Mesendoderm (in vitro differentiated cells): ENCODE measurements at regions not wholly inside any gene's neighbourhood (a gene's known extent, or its start where the extent isn't known, plus 50 kb on each side); places are given as distances from the start of the nearest gene placed in this dataset.

Experiments
- DNase-seq: peaks from one replicate; pipeline ENCODE4 v3.0.0; 2013
- H2AK5ac ChIP-seq: 2 replicates; pipeline ENCODE4 v1.6.1; 2013; ENCODE audit warnings: low read length, inconsistent platforms
- H2BK120ac ChIP-seq: 2 replicates; pipeline ENCODE4 v1.6.1; 2013; ENCODE audit warnings: low read depth, mild to moderate bottlenecking, low read length, moderate library complexity, mixed read lengths
- H2BK15ac ChIP-seq: replicated peaks from 2 replicates; pipeline ENCODE4 v1.6.1; 2013; ENCODE audit warnings: low read depth, mild to moderate bottlenecking, moderate library complexity
- H2BK5ac ChIP-seq: 2 replicates; pipeline ENCODE4 v1.6.1; 2013; ENCODE audit warnings: low read length, inconsistent platforms
- H3K18ac ChIP-seq: 2 replicates; pipeline ENCODE4 v1.6.1; 2013; ENCODE audit warnings: mild to moderate bottlenecking, low read length, mixed read lengths
- H3K23ac ChIP-seq: one replicate; pipeline ENCODE4 v1.6.1; 2013; ENCODE audit warnings: low read length
- H3K27ac ChIP-seq: 2 replicates; pipeline ENCODE4 v1.5.1; 2013; ENCODE audit warnings: low read depth, mild to moderate bottlenecking, inconsistent platforms, low read length, moderate library complexity
- H3K27me3 ChIP-seq: 2 replicates; pipeline ENCODE4 v1.6.1; 2013; ENCODE audit warnings: low read length, control low read depth, mild to moderate bottlenecking, inconsistent platforms; ENCODE audit not compliant: insufficient read depth, poor library complexity
- H3K36me3 ChIP-seq: 2 replicates; pipeline ENCODE4 v1.6.1; 2013; ENCODE audit warnings: low read length, inconsistent platforms; ENCODE audit not compliant: control insufficient read depth, insufficient read depth
- H3K4ac ChIP-seq: one replicate; pipeline ENCODE4 v1.6.1; 2013; ENCODE audit warnings: low read depth, mild to moderate bottlenecking, low read length, moderate library complexity
- H3K4me1 ChIP-seq: 2 replicates; pipeline ENCODE4 v1.6.1; 2013; ENCODE audit warnings: low read depth, low read length, inconsistent platforms; ENCODE audit not compliant: control insufficient read depth
- H3K4me2 ChIP-seq: 2 replicates; pipeline ENCODE4 v1.6.1; 2013; ENCODE audit warnings: low read length
- H3K4me3 ChIP-seq: 2 replicates; pipeline ENCODE4 v1.5.1; 2013; ENCODE audit warnings: mild to moderate bottlenecking, low read length
- H3K56ac ChIP-seq: one replicate; pipeline ENCODE4 v1.6.1; 2013; ENCODE audit warnings: low read length
- H3K79me1 ChIP-seq: 2 replicates; pipeline ENCODE4 v1.6.1; 2013; ENCODE audit warnings: low read length, inconsistent platforms
- H3K79me2 ChIP-seq: 2 replicates; pipeline ENCODE4 v1.6.1; 2013; ENCODE audit warnings: mild to moderate bottlenecking, low read length; ENCODE audit not compliant: control insufficient read depth, insufficient read depth
- H3K9ac ChIP-seq: 2 replicates; pipeline ENCODE4 v1.6.1; 2013; ENCODE audit warnings: low read length, inconsistent platforms
- H4K5ac ChIP-seq: one replicate; pipeline ENCODE4 v1.6.1; 2013; ENCODE audit warnings: low read length
- H4K8ac ChIP-seq: one replicate; pipeline ENCODE4 v1.6.1; 2013; ENCODE audit warnings: low read depth, mild to moderate bottlenecking, control low read depth, low read length, moderate library complexity
- WGBS: extraction: QIAGEN DNeasy Blood & Tissue Kit; methylation state at CpG from one replicate; pipeline ENCODE4 v1.1.7; 2013; ENCODE audit warnings: low lambda C conversion rate, missing lambda C conversion rate; ENCODE audit not compliant: insufficient coverage; ENCODE audit errors: extremely low coverage; 5-methylcytosine and 5-hydroxymethylcytosine counted together

- WGBS: no CpG with 5 or more reads among the region's 1 CpG
- Histone ChIP-seq H4K5ac (no peak overlapping the region), H3K23ac (no peak overlapping the region), H3K4me3 (no peak overlapping the region), H3K18ac (no peak overlapping the region), H2BK5ac (no peak overlapping the region), H2AK5ac (no peak overlapping the region), H3K36me3 (no peaks in the 10 kb centered on the region), H3K79me2 (no peaks in the 10 kb centered on the region), H3K27ac (no peak overlapping the region), H2BK15ac (no peak overlapping the region), H3K4me2 (no peak overlapping the region), H3K9ac (no peak overlapping the region), H2BK120ac (no peak overlapping the region), H4K8ac (no peak overlapping the region), H3K27me3 (no peaks in the 10 kb centered on the region), H3K79me1 (no peaks in the 10 kb centered on the region), H3K56ac (no peak overlapping the region), H3K4me1 (no peaks in the 10 kb centered on the region), H3K4ac (no peak overlapping the region)
- no peak for DNase-seq
Observed at GRCh38 chr11:4194889-4195288, 100.3 kb downstream of the RRM1 start.

DNA sequence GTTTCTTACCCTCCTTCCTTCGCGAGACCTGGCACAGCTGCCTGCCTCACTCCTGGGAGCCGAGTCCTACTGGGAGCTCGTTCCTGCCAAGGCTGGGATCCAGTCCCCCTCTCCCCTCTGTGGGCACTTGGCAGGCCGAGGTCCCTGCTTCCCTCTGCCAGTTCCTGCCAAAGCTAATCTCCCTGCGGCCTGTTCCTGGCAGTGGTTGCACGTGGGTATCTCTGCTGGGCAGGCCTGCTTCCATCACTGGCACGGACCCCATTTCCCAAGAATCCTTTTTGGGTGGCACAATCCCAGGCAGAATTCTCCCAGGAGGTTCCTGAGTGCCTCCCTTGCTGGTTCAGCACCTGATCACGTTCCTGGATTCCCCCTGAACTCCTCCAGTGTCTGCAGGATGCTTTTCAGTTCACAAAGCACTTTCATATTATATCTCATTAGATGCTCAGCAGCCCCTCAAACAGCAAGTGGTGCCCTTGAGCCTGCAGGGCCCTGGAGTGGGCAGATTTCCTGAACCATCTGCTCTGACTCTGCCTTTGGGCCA lies 96.5 kb downstream of the RRM1 start:
- H3K56ac ChIP-seq: no peak overlapping the region
- H2BK120ac ChIP-seq: no peak overlapping the region
- no peak for DNase-seq
- H3K27ac ChIP-seq: no peak overlapping the region
- H3K4me1 ChIP-seq: no peaks in the 10 kb centered on the region
- no peak overlapping the region for H3K4ac ChIP-seq
- no peak overlapping the region for H3K4me2 ChIP-seq
- no peak overlapping the region for H3K9ac ChIP-seq
- no peaks in the 10 kb centered on the region for H3K27me3 ChIP-seq
- no peak overlapping the region for H4K5ac ChIP-seq
- H3K23ac ChIP-seq: no peak overlapping the region
- no peak overlapping the region for H2BK5ac ChIP-seq
- no peak overlapping the region for H4K8ac ChIP-seq
- no peaks in the 10 kb centered on the region for H3K79me1 ChIP-seq
- H2AK5ac ChIP-seq: no peak overlapping the region
- H3K4me3 ChIP-seq: no peak overlapping the region
- H3K18ac ChIP-seq: no peak overlapping the region
- WGBS: no CpG with 5 or more reads among the region's 9 CpGs
- no peak overlapping the region for H2BK15ac ChIP-seq
- no peaks in the 10 kb centered on the region for H3K36me3 ChIP-seq
- no peaks in the 10 kb centered on the region for H3K79me2 ChIP-seq

DNA sequence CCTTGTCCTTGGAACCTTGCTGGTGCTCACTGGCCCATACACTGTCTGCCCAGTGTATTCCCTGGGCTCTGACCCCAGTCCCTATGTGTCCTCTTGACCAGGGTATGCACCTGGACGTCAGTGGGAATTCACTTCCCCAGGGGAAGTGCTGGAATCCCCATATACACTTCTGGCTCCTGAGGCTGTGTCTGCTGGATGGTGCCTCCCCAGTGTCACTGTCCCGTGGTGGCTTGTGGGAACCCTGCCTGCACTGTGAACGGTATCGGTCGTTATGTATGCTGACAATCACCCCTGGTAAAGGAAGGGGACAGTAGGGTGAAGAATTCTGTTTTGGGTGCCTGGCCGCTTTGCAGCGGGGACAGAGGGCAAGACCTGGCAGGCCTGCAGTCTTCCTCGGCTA lies 95.9 kb downstream of the RRM1 start:
- Histone ChIP-seq H3K4me3 (no peak overlapping the region), H3K18ac (no peak overlapping the region), H3K23ac (no peak overlapping the region), H4K5ac (no peak overlapping the region), H2AK5ac (no peak overlapping the region), H3K9ac (no peak overlapping the region), H3K27me3 (no peaks in the 10 kb centered on the region), H2BK120ac (no peak overlapping the region), H3K36me3 (no peaks in the 10 kb centered on the region), H2BK5ac (no peak overlapping the region), H3K27ac (no peak overlapping the region), H3K79me1 (no peaks in the 10 kb centered on the region), H2BK15ac (no peak overlapping the region), H4K8ac (no peak overlapping the region), H3K4me2 (no peak overlapping the region), H3K79me2 (no peaks in the 10 kb centered on the region), H3K4me1 (no peaks in the 10 kb centered on the region), H3K56ac (no peak overlapping the region), H3K4ac (no peak overlapping the region)
- no peak for DNase-seq
- WGBS: no CpG with 5 or more reads among the region's 8 CpGs

DNA sequence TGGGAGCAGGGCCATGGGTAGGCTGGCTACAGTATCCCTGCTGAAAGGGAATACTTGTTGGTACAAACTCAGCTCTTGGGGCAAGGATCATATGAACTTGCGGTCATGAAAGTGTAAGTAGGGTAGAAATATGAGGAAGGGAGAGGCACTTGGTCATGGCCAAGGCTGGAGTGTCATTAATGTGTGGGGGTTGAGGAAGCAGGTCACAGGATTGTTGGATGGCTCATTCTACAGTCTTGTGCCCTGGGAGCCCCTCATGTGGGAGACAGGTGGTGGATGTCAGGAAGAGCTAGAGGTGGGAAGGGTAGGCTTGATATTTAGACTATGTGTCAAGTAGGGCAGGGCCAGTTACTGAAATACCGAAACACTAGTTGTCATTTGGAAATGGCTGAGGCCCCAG lies 95.5 kb downstream of the RRM1 start:
- no peak for DNase-seq
- Histone ChIP-seq H2BK120ac (no peak overlapping the region), H4K8ac (no peak overlapping the region)

More for the DNA sequence above, 95.5 kb downstream of the RRM1 start:
- H3K4ac ChIP-seq: no peak overlapping the region
- H3K9ac ChIP-seq: no peak overlapping the region
- no peak overlapping the region for H3K4me3 ChIP-seq
- no peaks in the 10 kb centered on the region for H3K36me3 ChIP-seq
- H3K27ac ChIP-seq: no peak overlapping the region
- H3K4me1 ChIP-seq: no peaks in the 10 kb centered on the region
- H3K79me2 ChIP-seq: no peaks in the 10 kb centered on the region
- H2AK5ac ChIP-seq: no peak overlapping the region
- H3K23ac ChIP-seq: no peak overlapping the region
- no CpG with 5 or more reads among the region's 2 CpGs for WGBS
- no peaks in the 10 kb centered on the region for H3K27me3 ChIP-seq
- H4K5ac ChIP-seq: no peak overlapping the region
- no peaks in the 10 kb centered on the region for H3K79me1 ChIP-seq
- no peak overlapping the region for H2BK5ac ChIP-seq
- no peak overlapping the region for H3K56ac ChIP-seq
- no peak overlapping the region for H3K4me2 ChIP-seq
- H3K18ac ChIP-seq: no peak overlapping the region
- H2BK15ac ChIP-seq: no peak overlapping the region
